ENCODE measurements at regions not wholly inside any gene's neighbourhood (a gene's known extent, or its start where the extent isn't known, plus 50 kb on each side); places are given as distances from the start of the nearest gene placed in this dataset.

GRCh38 chr15:98394546-98394945 is 253.8 kb upstream of the IGF1R start:
- Histone ChIP-seq H3K27me3 (ENCODE audit: control insufficient read depth, insufficient read depth, low read length) (no peaks in the 10 kb centered on the region), H3K4me3 (ENCODE audit: low read length) (no peak overlapping the region), H3K4me1 (ENCODE audit: control insufficient read depth, insufficient read depth, low read length) (no peaks in the 10 kb centered on the region), H3K36me3 (ENCODE audit: control insufficient read depth, insufficient read depth, low read length) (no peaks in the 10 kb centered on the region), H3K27ac (ENCODE audit: low read depth, low read length) (no peak overlapping the region), H3K9ac (ENCODE audit: low read length) (no peak overlapping the region)

- Histone ChIP-seq H3K4me1 (ENCODE audit: control insufficient read depth, insufficient read depth, low read length) (no peaks in the 10 kb centered on the region), H3K27ac (ENCODE audit: low read depth, low read length) (no peak overlapping the region), H3K27me3 (ENCODE audit: control insufficient read depth, insufficient read depth, low read length) (no peaks in the 10 kb centered on the region), H3K4me3 (ENCODE audit: low read length) (no peak overlapping the region), H3K9ac (ENCODE audit: low read length) (no peak overlapping the region), H3K36me3 (ENCODE audit: control insufficient read depth, insufficient read depth, low read length) (no peaks in the 10 kb centered on the region)
Measured at GRCh38 chr15:98395974-98396610, 252.2 kb upstream of the IGF1R start.

GRCh38 chr15:98397419-98397818 is 250.9 kb upstream of the IGF1R start:
- no peaks in the 10 kb centered on the region for H3K4me1 ChIP-seq (ENCODE audit: control insufficient read depth, insufficient read depth, low read length)
- no peak overlapping the region for H3K9ac ChIP-seq (ENCODE audit: low read length)
- H3K27ac ChIP-seq (ENCODE audit: low read depth, low read length) = no peak overlapping the region
- H3K4me3 ChIP-seq (ENCODE audit: low read length) = no peak overlapping the region
- no peaks in the 10 kb centered on the region for H3K27me3 ChIP-seq (ENCODE audit: control insufficient read depth, insufficient read depth, low read length)
- no peaks in the 10 kb centered on the region for H3K36me3 ChIP-seq (ENCODE audit: control insufficient read depth, insufficient read depth, low read length)

GRCh38 chr15:98398056-98398455 is 250.3 kb upstream of the IGF1R start:
- Histone ChIP-seq H3K36me3 (ENCODE audit: control insufficient read depth, insufficient read depth, low read length) (no peaks in the 10 kb centered on the region), H3K4me3 (ENCODE audit: low read length) (no peak overlapping the region), H3K4me1 (ENCODE audit: control insufficient read depth, insufficient read depth, low read length) (no peaks in the 10 kb centered on the region)

GRCh38 chr15:98398886-98399285 is 249.5 kb upstream of the IGF1R start:
- H3K4me1 ChIP-seq (ENCODE audit: control insufficient read depth, insufficient read depth, low read length) = no peaks in the 10 kb centered on the region
- no peak overlapping the region for H3K4me3 ChIP-seq (ENCODE audit: low read length)
- H3K9ac ChIP-seq (ENCODE audit: low read length) = no peak overlapping the region
- H3K27ac ChIP-seq (ENCODE audit: low read depth, low read length) = no peak overlapping the region
- H3K27me3 ChIP-seq (ENCODE audit: control insufficient read depth, insufficient read depth, low read length) = no peaks in the 10 kb centered on the region
- no peaks in the 10 kb centered on the region for H3K36me3 ChIP-seq (ENCODE audit: control insufficient read depth, insufficient read depth, low read length)

More at GRCh38 chr15:98398056-98398455, 250.3 kb upstream of the IGF1R start:
- Histone ChIP-seq H3K27me3 (ENCODE audit: control insufficient read depth, insufficient read depth, low read length) (no peaks in the 10 kb centered on the region), H3K27ac (ENCODE audit: low read depth, low read length) (no peak overlapping the region), H3K9ac (ENCODE audit: low read length) (no peak overlapping the region)

- Histone ChIP-seq H3K27me3 (ENCODE audit: control insufficient read depth, insufficient read depth, low read length) (no peaks in the 10 kb centered on the region), H3K9ac (ENCODE audit: low read length) (no peak overlapping the region), H3K36me3 (ENCODE audit: control insufficient read depth, insufficient read depth, low read length) (no peaks in the 10 kb centered on the region), H3K27ac (ENCODE audit: low read depth, low read length) (no peak overlapping the region), H3K4me3 (ENCODE audit: low read length) (no peak overlapping the region), H3K4me1 (ENCODE audit: control insufficient read depth, insufficient read depth, low read length) (no peaks in the 10 kb centered on the region)
Measured at GRCh38 chr15:98400120-98400519, 248.2 kb upstream of the IGF1R start.

GRCh38 chr15:98401029-98401428 is 247.3 kb upstream of the IGF1R start:
- H3K36me3 ChIP-seq (ENCODE audit: control insufficient read depth, insufficient read depth, low read length) = no peaks in the 10 kb centered on the region
- no peaks in the 10 kb centered on the region for H3K27me3 ChIP-seq (ENCODE audit: control insufficient read depth, insufficient read depth, low read length)
- no peaks in the 10 kb centered on the region for H3K4me1 ChIP-seq (ENCODE audit: control insufficient read depth, insufficient read depth, low read length)
- H3K27ac ChIP-seq (ENCODE audit: low read depth, low read length) = no peak overlapping the region
- H3K9ac ChIP-seq (ENCODE audit: low read length) = no peak overlapping the region
- no peak overlapping the region for H3K4me3 ChIP-seq (ENCODE audit: low read length)

- H3K36me3 ChIP-seq (ENCODE audit: control insufficient read depth, insufficient read depth, low read length) = no peaks in the 10 kb centered on the region
- no peak overlapping the region for H3K9ac ChIP-seq (ENCODE audit: low read length)
- H3K4me3 ChIP-seq (ENCODE audit: low read length) = no peak overlapping the region
- H3K4me1 ChIP-seq (ENCODE audit: control insufficient read depth, insufficient read depth, low read length) = no peaks in the 10 kb centered on the region
- no peak overlapping the region for H3K27ac ChIP-seq (ENCODE audit: low read depth, low read length)
- H3K27me3 ChIP-seq (ENCODE audit: control insufficient read depth, insufficient read depth, low read length) = no peaks in the 10 kb centered on the region
Measured at GRCh38 chr15:98402486-98402885, 245.9 kb upstream of the IGF1R start.

- no peak overlapping the region for H3K9ac ChIP-seq (ENCODE audit: low read length)
- no peaks in the 10 kb centered on the region for H3K4me1 ChIP-seq (ENCODE audit: control insufficient read depth, insufficient read depth, low read length)
- H3K27me3 ChIP-seq (ENCODE audit: control insufficient read depth, insufficient read depth, low read length) = no peaks in the 10 kb centered on the region
- no peak overlapping the region for H3K4me3 ChIP-seq (ENCODE audit: low read length)
- H3K27ac ChIP-seq (ENCODE audit: low read depth, low read length) = no peak overlapping the region
- no peaks in the 10 kb centered on the region for H3K36me3 ChIP-seq (ENCODE audit: control insufficient read depth, insufficient read depth, low read length)
Measured at GRCh38 chr15:98403169-98403568, 245.2 kb upstream of the IGF1R start.

- no peaks in the 10 kb centered on the region for H3K4me1 ChIP-seq (ENCODE audit: control insufficient read depth, insufficient read depth, low read length)
- no peak overlapping the region for H3K4me3 ChIP-seq (ENCODE audit: low read length)
Measured at GRCh38 chr15:98403569-98403968, 244.8 kb upstream of the IGF1R start.

GRCh38 chr15:98405013-98405412 is 243.3 kb upstream of the IGF1R start:
- H3K4me1 ChIP-seq (ENCODE audit: control insufficient read depth, insufficient read depth, low read length) = no peaks in the 10 kb centered on the region
- H3K27ac ChIP-seq (ENCODE audit: low read depth, low read length) = no peak overlapping the region
- no peaks in the 10 kb centered on the region for H3K36me3 ChIP-seq (ENCODE audit: control insufficient read depth, insufficient read depth, low read length)
- no peaks in the 10 kb centered on the region for H3K27me3 ChIP-seq (ENCODE audit: control insufficient read depth, insufficient read depth, low read length)
- H3K4me3 ChIP-seq (ENCODE audit: low read length) = no peak overlapping the region
- H3K9ac ChIP-seq (ENCODE audit: low read length) = no peak overlapping the region

More at GRCh38 chr15:98403569-98403968, 244.8 kb upstream of the IGF1R start:
- no peaks in the 10 kb centered on the region for H3K36me3 ChIP-seq (ENCODE audit: control insufficient read depth, insufficient read depth, low read length)
- H3K27ac ChIP-seq (ENCODE audit: low read depth, low read length) = no peak overlapping the region
- no peaks in the 10 kb centered on the region for H3K27me3 ChIP-seq (ENCODE audit: control insufficient read depth, insufficient read depth, low read length)
- H3K9ac ChIP-seq (ENCODE audit: low read length) = no peak overlapping the region

- H3K27me3 ChIP-seq (ENCODE audit: control insufficient read depth, insufficient read depth, low read length) = no peaks in the 10 kb centered on the region
- no peaks in the 10 kb centered on the region for H3K36me3 ChIP-seq (ENCODE audit: control insufficient read depth, insufficient read depth, low read length)
- no peak overlapping the region for H3K9ac ChIP-seq (ENCODE audit: low read length)
- no peaks in the 10 kb centered on the region for H3K4me1 ChIP-seq (ENCODE audit: control insufficient read depth, insufficient read depth, low read length)
- H3K4me3 ChIP-seq (ENCODE audit: low read length) = no peak overlapping the region
- H3K27ac ChIP-seq (ENCODE audit: low read depth, low read length) = no peak overlapping the region
Measured at GRCh38 chr15:98408231-98408630, 240.1 kb upstream of the IGF1R start.

GRCh38 chr15:98410328-98410727 is 238.0 kb upstream of the IGF1R start:
- no peaks in the 10 kb centered on the region for H3K27me3 ChIP-seq (ENCODE audit: control insufficient read depth, insufficient read depth, low read length)
- H3K4me3 ChIP-seq (ENCODE audit: low read length) = no peak overlapping the region
- no peaks in the 10 kb centered on the region for H3K36me3 ChIP-seq (ENCODE audit: control insufficient read depth, insufficient read depth, low read length)
- no peak overlapping the region for H3K27ac ChIP-seq (ENCODE audit: low read depth, low read length)
- no peaks in the 10 kb centered on the region for H3K4me1 ChIP-seq (ENCODE audit: control insufficient read depth, insufficient read depth, low read length)
- no peak overlapping the region for H3K9ac ChIP-seq (ENCODE audit: low read length)

All from rectal smooth muscle tissue (tissue), 1 donor.